DOHH2 (cell line): ENCODE measurements at regions not wholly inside any gene's neighbourhood (a gene's known extent, or its start where the extent isn't known, plus 50 kb on each side); places are given as distances from the start of the nearest gene placed in this dataset.

ENCODE experiments used
- EZH2phosphoT487 ChIP-seq: fragments of 200-600 bp; sonication (generic); IDR thresholded peaks from 2 replicates; pipeline ENCODE4 v1.6.1; 2017; ENCODE audit warnings: borderline replicate concordance, mild to moderate bottlenecking, antibody characterized with exemption, low read length, moderate library complexity, mixed read lengths
- TF ChIP-seq, protein P1 (sequence below): fragments of 200-600 bp; sonication (generic); IDR thresholded peaks from one replicate; pipeline ENCODE4 v1.5.1; 2014; ENCODE audit warnings: antibody characterized with exemption, mild to moderate bottlenecking, low read depth, low read length; ENCODE audit not compliant: poor library complexity, severe bottlenecking

GRCh38 chr9:78967596-78968217 lies 604.1 kb upstream of the TLE4 start:
- TF ChIP-seq, protein P1, sequence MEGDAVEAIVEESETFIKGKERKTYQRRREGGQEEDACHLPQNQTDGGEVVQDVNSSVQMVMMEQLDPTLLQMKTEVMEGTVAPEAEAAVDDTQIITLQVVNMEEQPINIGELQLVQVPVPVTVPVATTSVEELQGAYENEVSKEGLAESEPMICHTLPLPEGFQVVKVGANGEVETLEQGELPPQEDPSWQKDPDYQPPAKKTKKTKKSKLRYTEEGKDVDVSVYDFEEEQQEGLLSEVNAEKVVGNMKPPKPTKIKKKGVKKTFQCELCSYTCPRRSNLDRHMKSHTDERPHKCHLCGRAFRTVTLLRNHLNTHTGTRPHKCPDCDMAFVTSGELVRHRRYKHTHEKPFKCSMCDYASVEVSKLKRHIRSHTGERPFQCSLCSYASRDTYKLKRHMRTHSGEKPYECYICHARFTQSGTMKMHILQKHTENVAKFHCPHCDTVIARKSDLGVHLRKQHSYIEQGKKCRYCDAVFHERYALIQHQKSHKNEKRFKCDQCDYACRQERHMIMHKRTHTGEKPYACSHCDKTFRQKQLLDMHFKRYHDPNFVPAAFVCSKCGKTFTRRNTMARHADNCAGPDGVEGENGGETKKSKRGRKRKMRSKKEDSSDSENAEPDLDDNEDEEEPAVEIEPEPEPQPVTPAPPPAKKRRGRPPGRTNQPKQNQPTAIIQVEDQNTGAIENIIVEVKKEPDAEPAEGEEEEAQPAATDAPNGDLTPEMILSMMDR = no peak
- TF ChIP-seq EZH2phosphoT487 = no peak
